ENCODE measurements at regions not wholly inside any gene's neighbourhood (a gene's known extent, or its start where the extent isn't known, plus 50 kb on each side); places are given as distances from the start of the nearest gene placed in this dataset.

DNA sequence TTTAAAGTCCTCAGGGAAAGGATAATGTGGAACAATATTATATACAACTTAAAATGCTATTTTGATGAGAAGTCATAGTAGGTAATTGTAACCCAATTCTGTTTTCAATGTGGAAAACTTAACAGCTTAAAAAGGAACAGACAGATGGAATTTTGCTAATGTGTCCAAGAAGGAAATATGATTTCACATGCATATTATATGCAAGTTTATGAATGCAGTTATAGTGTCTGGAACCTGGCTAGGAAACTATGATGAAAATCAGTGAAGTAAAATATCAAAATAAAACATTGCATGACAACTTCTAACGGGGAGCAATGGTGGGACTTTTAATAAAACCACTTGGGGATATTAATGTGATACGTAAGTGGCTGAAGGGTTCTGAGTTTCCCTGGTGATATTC, 152.6 kb upstream of the HAND2 start:
- intact Hi-C loops (cut with DNase I) = loop anchor here (5.0 kb wide), 1 partner anchor 35 kb away; no protein-coding TSS in a partner anchor
- TF ChIP-seq, protein P1, sequence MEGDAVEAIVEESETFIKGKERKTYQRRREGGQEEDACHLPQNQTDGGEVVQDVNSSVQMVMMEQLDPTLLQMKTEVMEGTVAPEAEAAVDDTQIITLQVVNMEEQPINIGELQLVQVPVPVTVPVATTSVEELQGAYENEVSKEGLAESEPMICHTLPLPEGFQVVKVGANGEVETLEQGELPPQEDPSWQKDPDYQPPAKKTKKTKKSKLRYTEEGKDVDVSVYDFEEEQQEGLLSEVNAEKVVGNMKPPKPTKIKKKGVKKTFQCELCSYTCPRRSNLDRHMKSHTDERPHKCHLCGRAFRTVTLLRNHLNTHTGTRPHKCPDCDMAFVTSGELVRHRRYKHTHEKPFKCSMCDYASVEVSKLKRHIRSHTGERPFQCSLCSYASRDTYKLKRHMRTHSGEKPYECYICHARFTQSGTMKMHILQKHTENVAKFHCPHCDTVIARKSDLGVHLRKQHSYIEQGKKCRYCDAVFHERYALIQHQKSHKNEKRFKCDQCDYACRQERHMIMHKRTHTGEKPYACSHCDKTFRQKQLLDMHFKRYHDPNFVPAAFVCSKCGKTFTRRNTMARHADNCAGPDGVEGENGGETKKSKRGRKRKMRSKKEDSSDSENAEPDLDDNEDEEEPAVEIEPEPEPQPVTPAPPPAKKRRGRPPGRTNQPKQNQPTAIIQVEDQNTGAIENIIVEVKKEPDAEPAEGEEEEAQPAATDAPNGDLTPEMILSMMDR (IDR thresholded peaks at IDR 0.05) = no peak

DNA sequence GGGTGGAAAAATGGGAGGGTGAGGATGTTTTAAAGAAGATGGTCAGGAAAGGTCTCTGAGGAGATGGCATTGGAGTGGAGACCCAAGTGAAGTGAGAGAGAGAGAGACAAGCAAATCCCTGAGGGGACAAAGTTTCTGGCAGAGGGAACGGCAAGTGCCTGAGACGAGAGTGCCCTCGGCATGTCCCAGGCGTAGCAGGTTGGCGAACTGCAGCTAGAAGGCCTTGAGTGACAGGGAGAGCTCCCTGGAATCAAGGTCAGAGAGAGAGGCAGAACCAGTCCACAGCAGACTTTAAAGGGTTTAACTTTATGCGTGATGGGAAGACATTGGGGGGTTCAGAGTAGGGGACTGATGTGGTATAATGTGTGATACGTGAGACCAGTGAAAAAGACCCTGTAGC, 150.2 kb upstream of the HAND2 start:
- TF ChIP-seq, protein P1 (IDR thresholded peaks at IDR 0.05) = no peak
- intact Hi-C loops (cut with DNase I) = loop anchor here (5.0 kb wide), 1 partner anchor 33 kb away; no protein-coding TSS in a partner anchor

More for the DNA sequence above, 152.6 kb upstream of the HAND2 start:
- DNase-seq (ENCODE audit: low spot score in 2 of 2) = no peak
- H3K4me3 ChIP-seq = no peak overlapping the region
- H3K9me3 ChIP-seq = no peaks in the 10 kb centered on the region
- H3K36me3 ChIP-seq = no peaks in the 10 kb centered on the region
- peaks cover 0 to 3% of the 10 kb centered on the region in 2 donors for H3K4me1 ChIP-seq
- no peaks in the 10 kb centered on the region for H3K27me3 ChIP-seq
- no peak overlapping the region for H3K27ac ChIP-seq

DNA sequence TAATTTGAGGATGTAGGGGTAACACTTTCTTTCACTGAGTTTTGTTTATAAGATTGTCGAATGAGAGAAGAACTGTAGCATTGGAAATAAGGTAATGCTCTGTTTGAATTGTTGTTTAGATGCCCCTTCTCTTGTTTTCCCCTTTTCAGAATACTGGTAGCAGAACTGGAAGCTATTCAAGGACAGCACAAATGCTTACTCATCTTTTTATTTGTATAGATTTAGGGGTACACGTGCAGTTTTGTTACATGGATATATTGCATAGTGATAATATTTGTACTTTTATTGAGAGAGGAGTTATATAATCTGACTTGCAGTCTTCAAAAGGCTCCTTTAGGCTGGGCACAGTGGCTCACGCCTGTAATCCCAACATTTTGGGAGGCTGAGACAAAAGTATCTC, 145.4 kb upstream of the HAND2 start:
- no peak for DNase-seq (ENCODE audit: low spot score in 2 of 2)
- H3K4me1 ChIP-seq = no peaks in the 10 kb centered on the region
- H3K27me3 ChIP-seq = no peaks in the 10 kb centered on the region
- TF ChIP-seq, protein P1 (IDR thresholded peaks at IDR 0.05) = no peak
- no peak overlapping the region for H3K27ac ChIP-seq
- H3K4me3 ChIP-seq = no peak overlapping the region
- H3K36me3 ChIP-seq = no peaks in the 10 kb centered on the region
- intact Hi-C loops (cut with DNase I) = no loop called here
- no peaks in the 10 kb centered on the region for H3K9me3 ChIP-seq

More for the DNA sequence above, 150.2 kb upstream of the HAND2 start:
- H3K4me3 ChIP-seq = no peak overlapping the region
- DNase-seq (ENCODE audit: low spot score in 2 of 2) = no peak
- no peaks in the 10 kb centered on the region for H3K9me3 ChIP-seq
- no peak overlapping the region for H3K27ac ChIP-seq
- no peaks in the 10 kb centered on the region for H3K36me3 ChIP-seq
- H3K4me1 ChIP-seq = no peaks in the 10 kb centered on the region
- H3K27me3 ChIP-seq = no peaks in the 10 kb centered on the region

DNA sequence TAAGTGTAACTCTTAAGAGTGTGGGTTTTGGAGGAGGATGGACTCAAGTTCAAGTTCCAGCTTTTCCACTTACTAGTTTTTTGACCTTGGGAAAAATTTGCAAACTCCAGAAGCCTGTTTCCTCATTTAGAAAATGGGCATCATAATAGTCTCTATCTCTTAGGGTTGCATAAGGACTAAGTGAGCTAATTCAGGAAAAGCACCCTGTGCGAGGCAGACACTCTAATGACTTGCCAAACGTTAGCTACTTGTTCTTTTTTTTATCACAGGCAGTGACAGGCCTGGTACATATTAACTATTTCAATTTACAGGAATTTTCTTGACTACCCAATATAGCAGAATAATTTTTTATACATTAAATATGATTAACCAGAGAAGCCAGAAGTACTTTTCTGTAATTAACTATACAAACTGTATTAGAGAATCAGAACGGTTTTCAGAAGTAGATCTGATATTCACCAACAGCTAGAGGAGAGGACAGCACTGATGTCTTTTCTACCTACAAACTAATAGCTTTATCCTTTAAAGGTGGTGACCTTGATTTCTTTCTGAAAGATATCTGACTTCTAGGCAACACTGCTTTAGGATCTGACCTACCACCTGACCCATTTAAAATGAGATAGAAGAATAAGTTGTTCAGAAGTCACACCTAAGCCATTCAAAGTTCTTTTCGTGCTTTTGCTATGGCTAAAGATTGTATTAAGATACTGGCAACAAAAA, 139.6 kb upstream of the HAND2 start:
- no peak overlapping the region for H3K27ac ChIP-seq
- TF ChIP-seq, protein P1 (IDR thresholded peaks at IDR 0.05) = no peak
- no peak overlapping the region for H3K4me3 ChIP-seq
- DNase-seq (ENCODE audit: low spot score in 2 of 2) = no peak
- intact Hi-C loops (cut with DNase I) = no loop called here
- H3K9me3 ChIP-seq = no peaks in the 10 kb centered on the region
- H3K36me3 ChIP-seq = no peaks in the 10 kb centered on the region
- H3K27me3 ChIP-seq = no peaks in the 10 kb centered on the region
- no peaks in the 10 kb centered on the region for H3K4me1 ChIP-seq

DNA sequence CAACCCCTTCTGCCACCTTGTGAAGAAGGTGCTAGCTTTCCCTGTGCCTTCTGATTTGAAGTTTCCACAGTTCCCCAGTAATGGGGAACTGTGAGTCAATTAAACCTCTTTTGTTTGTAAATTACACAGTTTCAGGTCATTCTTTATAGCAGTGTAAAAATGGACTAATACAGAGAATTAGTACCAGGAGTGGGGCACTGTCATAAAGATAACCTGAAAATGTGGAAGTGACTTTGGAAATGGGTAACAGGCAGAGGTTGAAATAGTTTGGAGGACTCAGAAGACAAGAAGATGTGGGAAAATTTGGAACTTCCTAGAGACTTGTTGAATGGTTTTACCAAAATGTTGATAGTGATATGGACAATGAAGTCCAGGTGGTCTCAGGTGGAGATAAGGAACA, 131.0 kb upstream of the HAND2 start:
- Histone ChIP-seq H3K27me3 (no peaks in the 10 kb centered on the region), H3K9me3 (no peaks in the 10 kb centered on the region), H3K27ac (no peak overlapping the region), H3K4me1 (no peaks in the 10 kb centered on the region), H3K4me3 (no peak overlapping the region), H3K36me3 (no peaks in the 10 kb centered on the region)
- TF ChIP-seq, protein P1 (IDR thresholded peaks at IDR 0.05) = no peak
- DNase-seq (ENCODE audit: low spot score in 2 of 2) = no peak
- intact Hi-C loops (cut with DNase I) = loop anchor here (5.0 kb wide), 1 partner anchor 41 kb away; no protein-coding TSS in a partner anchor
